ENCODE measurements at regions not wholly inside any gene's neighbourhood (a gene's known extent, or its start where the extent isn't known, plus 50 kb on each side); places are given as distances from the start of the nearest gene placed in this dataset.

DNA sequence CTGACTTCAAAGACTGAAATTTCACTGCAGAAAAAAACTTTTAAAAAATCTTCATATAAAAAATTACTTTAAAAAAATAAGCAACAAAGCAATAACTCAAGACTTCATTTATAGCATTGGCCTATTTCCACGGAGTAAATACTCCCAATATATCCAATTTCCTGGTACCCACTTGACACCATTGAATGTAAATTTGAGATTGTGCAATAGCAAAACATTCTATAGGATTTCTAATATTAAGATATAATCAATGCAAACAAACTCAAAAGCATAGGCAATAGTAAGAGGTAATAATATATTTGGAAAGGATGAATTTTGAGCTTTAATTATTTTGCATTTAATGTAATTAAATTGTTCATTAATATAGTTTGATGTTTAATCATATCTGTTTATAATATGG, 148.0 kb upstream of the CNTN6 start:
- Histone ChIP-seq H3K36me3 (ENCODE audit: control insufficient read depth in 1 of 2, insufficient read depth in 2 of 2, low read length in 2 of 2) (no peaks in the 10 kb centered on the region), H3K4me1 (ENCODE audit: control insufficient read depth in 1 of 2, insufficient read depth in 2 of 2, low read length in 2 of 2) (no peaks in the 10 kb centered on the region), H3K4me3 (ENCODE audit: low read depth in 1 of 2, low read length in 2 of 2) (no peak overlapping the region), H3K27ac (ENCODE audit: low read length) (no peak overlapping the region), H3K9me3 (ENCODE audit: control insufficient read depth in 1 of 2, low read length in 2 of 2) (no peaks in the 10 kb centered on the region), H3K27me3 (ENCODE audit: low read depth, low read length) (no peaks in the 10 kb centered on the region)

DNA sequence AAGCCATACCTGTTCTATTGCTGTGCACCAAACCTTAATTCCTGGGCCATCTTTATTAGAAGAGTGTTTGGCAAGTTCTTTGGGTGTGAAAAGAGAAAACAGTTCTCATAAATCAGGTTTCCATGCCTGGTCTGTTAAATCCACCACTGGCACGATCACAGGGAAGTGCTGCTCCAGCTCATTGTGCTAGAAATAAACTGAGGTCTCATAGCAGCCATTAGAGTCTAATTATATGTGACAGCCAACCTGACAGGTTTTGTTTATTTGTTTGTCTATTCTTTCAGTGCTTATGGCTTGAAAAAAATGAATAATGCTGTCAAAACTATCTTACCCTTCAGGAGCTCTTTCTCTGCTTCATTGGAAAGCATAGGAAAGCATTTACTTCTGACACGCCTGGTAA, 147.1 kb upstream of the CNTN6 start:
- no peak overlapping the region for H3K27ac ChIP-seq (ENCODE audit: low read length)
- no peaks in the 10 kb centered on the region for H3K9me3 ChIP-seq (ENCODE audit: control insufficient read depth in 1 of 2, low read length in 2 of 2)
- H3K4me3 ChIP-seq (ENCODE audit: low read depth in 1 of 2, low read length in 2 of 2) = no peak overlapping the region
- H3K36me3 ChIP-seq (ENCODE audit: control insufficient read depth in 1 of 2, insufficient read depth in 2 of 2, low read length in 2 of 2) = no peaks in the 10 kb centered on the region
- no peaks in the 10 kb centered on the region for H3K27me3 ChIP-seq (ENCODE audit: low read depth, low read length)
- H3K4me1 ChIP-seq (ENCODE audit: control insufficient read depth in 1 of 2, insufficient read depth in 2 of 2, low read length in 2 of 2) = no peaks in the 10 kb centered on the region

DNA sequence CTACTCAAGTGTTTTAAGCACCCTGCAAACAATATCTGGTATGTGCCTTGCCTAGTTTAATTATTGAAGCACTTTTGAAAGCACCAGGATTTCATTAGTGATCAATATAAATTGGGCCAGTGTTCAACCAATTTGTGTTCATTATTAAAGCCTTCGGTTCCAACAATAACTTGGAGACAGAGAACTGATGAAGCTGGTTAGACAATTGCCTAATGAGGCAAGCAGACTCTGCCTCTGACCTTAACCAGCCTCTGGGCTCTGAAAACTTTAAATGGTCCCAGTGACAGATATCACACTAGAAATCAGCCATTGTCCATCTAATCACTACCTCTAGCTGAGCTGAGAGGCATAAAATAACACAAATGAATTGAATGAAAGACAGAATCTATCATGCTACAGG, 139.9 kb upstream of the CNTN6 start:
- no peaks in the 10 kb centered on the region for H3K36me3 ChIP-seq (ENCODE audit: control insufficient read depth in 1 of 2, insufficient read depth in 2 of 2, low read length in 2 of 2)

DNA sequence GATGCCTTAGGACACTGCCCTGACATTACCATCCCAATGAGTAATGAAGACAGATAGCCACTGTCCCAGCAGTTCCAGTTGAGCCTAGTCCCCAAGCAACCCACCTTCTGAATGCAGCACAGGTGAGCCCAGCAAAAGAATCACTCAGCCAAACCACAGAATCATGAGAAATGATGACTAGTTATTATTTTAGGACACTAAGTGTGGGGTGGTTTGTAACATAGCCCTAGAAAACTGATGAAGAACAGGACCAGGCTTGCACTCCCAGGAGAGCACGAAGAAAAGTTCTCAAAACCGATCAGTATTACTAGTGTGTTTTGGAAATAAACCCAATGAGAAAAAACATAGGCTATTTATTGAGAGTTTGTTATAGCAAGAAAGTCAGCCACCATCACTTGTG, 129.6 kb upstream of the CNTN6 start:
- H3K4me3 ChIP-seq (ENCODE audit: low read depth in 1 of 2, low read length in 2 of 2) = no peak overlapping the region
- no peaks in the 10 kb centered on the region for H3K27me3 ChIP-seq (ENCODE audit: low read depth, low read length)
- H3K9me3 ChIP-seq (ENCODE audit: control insufficient read depth in 1 of 2, low read length in 2 of 2) = no peaks in the 10 kb centered on the region
- H3K36me3 ChIP-seq (ENCODE audit: control insufficient read depth in 1 of 2, insufficient read depth in 2 of 2, low read length in 2 of 2) = no peaks in the 10 kb centered on the region
- H3K27ac ChIP-seq (ENCODE audit: low read length) = no peak overlapping the region
- H3K4me1 ChIP-seq (ENCODE audit: control insufficient read depth in 1 of 2, insufficient read depth in 2 of 2, low read length in 2 of 2) = peaks cover 0 to 5% of the 10 kb centered on the region in 2 donors

More for the DNA sequence above, 139.9 kb upstream of the CNTN6 start:
- H3K9me3 ChIP-seq (ENCODE audit: control insufficient read depth in 1 of 2, low read length in 2 of 2) = no peaks in the 10 kb centered on the region
- H3K27ac ChIP-seq (ENCODE audit: low read length) = no peak overlapping the region
- H3K27me3 ChIP-seq (ENCODE audit: low read depth, low read length) = no peaks in the 10 kb centered on the region
- H3K4me1 ChIP-seq (ENCODE audit: control insufficient read depth in 1 of 2, insufficient read depth in 2 of 2, low read length in 2 of 2) = no peaks in the 10 kb centered on the region
- no peak overlapping the region for H3K4me3 ChIP-seq (ENCODE audit: low read depth in 1 of 2, low read length in 2 of 2)

DNA sequence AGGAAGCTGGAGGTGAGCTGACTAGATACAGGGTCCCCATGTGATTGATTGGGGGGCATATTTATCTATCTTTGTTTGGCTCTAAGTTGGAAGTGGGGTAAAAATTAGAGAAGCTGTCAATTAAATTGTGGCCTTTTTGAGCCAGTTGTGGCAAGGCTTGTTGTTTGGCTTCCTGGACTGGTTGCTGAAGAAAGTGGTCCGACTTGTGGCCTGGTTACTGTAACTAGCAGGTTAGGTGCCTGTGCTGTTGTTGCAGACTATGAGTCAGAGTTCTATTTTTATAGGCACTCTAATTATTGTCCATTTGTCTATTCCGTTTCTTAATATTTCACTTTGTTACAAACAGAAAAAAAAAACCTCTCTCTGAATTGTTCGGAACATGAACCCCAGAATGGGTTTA, 129.1 kb upstream of the CNTN6 start:
- Histone ChIP-seq H3K4me1 (ENCODE audit: control insufficient read depth in 1 of 2, insufficient read depth in 2 of 2, low read length in 2 of 2) (peaks cover 0 to 5% of the 10 kb centered on the region in 2 donors), H3K36me3 (ENCODE audit: control insufficient read depth in 1 of 2, insufficient read depth in 2 of 2, low read length in 2 of 2) (no peaks in the 10 kb centered on the region), H3K27me3 (ENCODE audit: low read depth, low read length) (no peaks in the 10 kb centered on the region), H3K9me3 (ENCODE audit: control insufficient read depth in 1 of 2, low read length in 2 of 2) (no peaks in the 10 kb centered on the region), H3K4me3 (ENCODE audit: low read depth in 1 of 2, low read length in 2 of 2) (no peak overlapping the region), H3K27ac (ENCODE audit: low read length) (no peak overlapping the region)

DNA sequence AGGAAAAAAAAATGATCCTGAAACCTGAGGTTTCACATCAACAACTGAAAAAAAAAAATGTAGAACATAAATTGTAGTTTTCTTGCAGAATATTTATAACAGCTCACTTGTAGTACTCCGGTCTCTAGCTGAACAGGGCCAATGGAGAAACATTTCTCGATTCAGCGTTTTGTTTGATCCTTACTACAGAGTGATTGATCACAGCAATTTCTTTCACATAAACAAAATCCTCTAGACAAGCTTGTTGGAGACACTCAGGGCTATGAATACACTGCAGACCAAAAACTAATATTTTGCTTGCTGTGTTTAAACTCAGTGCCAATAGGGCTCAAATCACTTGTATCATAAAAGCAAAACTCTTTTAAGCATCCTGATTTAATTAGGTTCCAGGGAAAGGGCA, 127.0 kb upstream of the CNTN6 start:
- peaks cover 0 to 5% of the 10 kb centered on the region in 2 donors for H3K4me1 ChIP-seq (ENCODE audit: control insufficient read depth in 1 of 2, insufficient read depth in 2 of 2, low read length in 2 of 2)

DNA sequence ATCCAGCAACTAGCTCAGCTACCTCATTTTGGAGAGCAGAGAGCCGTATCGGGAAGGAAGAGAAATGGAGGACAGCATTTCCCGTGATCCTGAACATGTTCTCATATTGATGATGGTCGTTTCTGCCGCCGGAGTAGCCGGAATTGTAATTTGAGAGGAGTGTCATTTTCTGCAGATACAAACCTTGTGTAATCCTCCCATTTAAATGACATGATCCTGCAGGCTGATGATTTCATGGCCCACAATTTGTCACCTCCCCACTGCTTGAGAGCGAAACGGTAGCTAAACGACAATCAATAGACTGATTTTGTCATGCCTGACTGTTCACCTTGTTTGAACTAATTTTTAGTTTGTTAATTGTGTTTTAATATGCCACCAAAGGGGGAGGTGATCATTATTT, 126.5 kb upstream of the CNTN6 start:
- Histone ChIP-seq H3K27ac (ENCODE audit: low read length) (no peak overlapping the region), H3K4me1 (ENCODE audit: control insufficient read depth in 1 of 2, insufficient read depth in 2 of 2, low read length in 2 of 2) (peaks cover 0 to 5% of the 10 kb centered on the region in 2 donors), H3K9me3 (ENCODE audit: control insufficient read depth in 1 of 2, low read length in 2 of 2) (peaks cover 0 to 3% of the 10 kb centered on the region in 2 donors), H3K36me3 (ENCODE audit: control insufficient read depth in 1 of 2, insufficient read depth in 2 of 2, low read length in 2 of 2) (no peaks in the 10 kb centered on the region), H3K4me3 (ENCODE audit: low read depth in 1 of 2, low read length in 2 of 2) (peak overlapping the region; percentile 3 to 11), H3K27me3 (ENCODE audit: low read depth, low read length) (no peaks in the 10 kb centered on the region)

More for the DNA sequence above, 127.0 kb upstream of the CNTN6 start:
- no peak overlapping the region for H3K27ac ChIP-seq (ENCODE audit: low read length)
- H3K36me3 ChIP-seq (ENCODE audit: control insufficient read depth in 1 of 2, insufficient read depth in 2 of 2, low read length in 2 of 2) = no peaks in the 10 kb centered on the region
- no peaks in the 10 kb centered on the region for H3K9me3 ChIP-seq (ENCODE audit: control insufficient read depth in 1 of 2, low read length in 2 of 2)
- peak overlapping the region; percentile 3 to 11 for H3K4me3 ChIP-seq (ENCODE audit: low read depth in 1 of 2, low read length in 2 of 2)
- no peaks in the 10 kb centered on the region for H3K27me3 ChIP-seq (ENCODE audit: low read depth, low read length)

DNA sequence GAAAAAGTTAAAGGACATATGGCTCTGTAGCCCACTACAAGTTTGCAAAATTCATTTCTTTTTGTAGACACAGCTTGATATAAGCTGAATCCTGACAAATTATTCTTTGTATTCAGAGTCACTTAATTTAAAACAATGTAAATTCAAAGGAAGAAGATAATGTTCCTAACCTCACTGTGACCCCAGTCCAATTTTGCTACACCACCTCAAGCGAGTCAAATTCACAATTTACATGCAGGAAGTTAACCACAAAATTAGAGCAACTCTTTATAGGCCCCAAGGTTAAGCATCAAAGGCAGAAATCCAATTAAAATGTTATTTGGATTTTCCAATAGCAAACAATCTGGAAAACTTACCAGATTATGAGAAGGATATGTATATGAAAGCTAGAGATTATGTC, 119.5 kb upstream of the CNTN6 start:
- peaks cover 0 to 15% of the 10 kb centered on the region in 2 donors for H3K9me3 ChIP-seq (ENCODE audit: control insufficient read depth in 1 of 2, low read length in 2 of 2)
- H3K36me3 ChIP-seq (ENCODE audit: control insufficient read depth in 1 of 2, insufficient read depth in 2 of 2, low read length in 2 of 2) = no peaks in the 10 kb centered on the region
- H3K4me1 ChIP-seq (ENCODE audit: control insufficient read depth in 1 of 2, insufficient read depth in 2 of 2, low read length in 2 of 2) = no peaks in the 10 kb centered on the region
- no peak overlapping the region for H3K27ac ChIP-seq (ENCODE audit: low read length)
- H3K4me3 ChIP-seq (ENCODE audit: low read depth in 1 of 2, low read length in 2 of 2) = no peak overlapping the region
- no peaks in the 10 kb centered on the region for H3K27me3 ChIP-seq (ENCODE audit: low read depth, low read length)

DNA sequence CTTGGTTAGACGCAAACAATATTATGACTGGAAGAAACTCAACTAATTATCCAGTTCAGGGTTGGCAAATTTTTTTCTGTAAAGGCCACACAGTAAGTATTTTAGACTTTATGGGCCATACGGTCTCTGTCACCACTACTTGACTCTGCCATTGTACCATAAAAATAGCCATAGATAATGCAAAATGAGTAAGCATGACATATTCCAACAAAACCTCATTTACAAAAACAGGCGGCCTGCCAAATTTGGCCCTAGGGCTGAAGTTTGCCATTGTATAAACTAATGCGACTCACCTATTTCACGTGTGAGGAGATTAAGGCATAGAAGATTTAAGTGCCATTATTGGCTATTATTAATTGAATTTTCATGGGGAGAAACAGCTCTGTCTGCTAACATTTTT, 116.8 kb upstream of the CNTN6 start:
- H3K9me3 ChIP-seq (ENCODE audit: control insufficient read depth in 1 of 2, low read length in 2 of 2) = peaks cover 0 to 15% of the 10 kb centered on the region in 2 donors
- no peaks in the 10 kb centered on the region for H3K4me1 ChIP-seq (ENCODE audit: control insufficient read depth in 1 of 2, insufficient read depth in 2 of 2, low read length in 2 of 2)
- no peaks in the 10 kb centered on the region for H3K36me3 ChIP-seq (ENCODE audit: control insufficient read depth in 1 of 2, insufficient read depth in 2 of 2, low read length in 2 of 2)
- H3K4me3 ChIP-seq (ENCODE audit: low read depth in 1 of 2, low read length in 2 of 2) = no peak overlapping the region
- H3K27me3 ChIP-seq (ENCODE audit: low read depth, low read length) = no peaks in the 10 kb centered on the region
- no peak overlapping the region for H3K27ac ChIP-seq (ENCODE audit: low read length)

DNA sequence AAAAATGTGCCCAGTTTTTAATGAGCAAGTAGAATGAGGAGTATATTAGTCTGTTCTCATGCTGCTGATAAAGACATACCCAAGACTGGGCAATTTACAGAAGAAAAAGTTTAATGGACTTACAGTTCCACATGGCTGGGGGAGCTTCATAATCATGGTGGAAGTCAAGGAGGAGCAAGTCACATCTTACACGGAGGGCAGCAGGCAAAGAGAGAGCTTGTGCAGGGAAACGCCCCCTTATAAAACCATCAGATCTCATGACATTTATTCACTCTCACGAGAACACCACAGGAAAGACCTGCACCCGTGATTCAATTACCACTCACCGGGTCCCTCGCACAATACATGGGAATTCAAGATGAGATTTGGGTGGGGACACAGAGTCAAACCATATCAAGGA, 111.7 kb upstream of the CNTN6 start:
- Histone ChIP-seq H3K36me3 (ENCODE audit: control insufficient read depth in 1 of 2, insufficient read depth in 2 of 2, low read length in 2 of 2) (no peaks in the 10 kb centered on the region), H3K4me3 (ENCODE audit: low read depth in 1 of 2, low read length in 2 of 2) (no peak overlapping the region), H3K27me3 (ENCODE audit: low read depth, low read length) (no peaks in the 10 kb centered on the region), H3K27ac (ENCODE audit: low read length) (no peak overlapping the region), H3K9me3 (ENCODE audit: control insufficient read depth in 1 of 2, low read length in 2 of 2) (no peaks in the 10 kb centered on the region), H3K4me1 (ENCODE audit: control insufficient read depth in 1 of 2, insufficient read depth in 2 of 2, low read length in 2 of 2) (no peaks in the 10 kb centered on the region)

DNA sequence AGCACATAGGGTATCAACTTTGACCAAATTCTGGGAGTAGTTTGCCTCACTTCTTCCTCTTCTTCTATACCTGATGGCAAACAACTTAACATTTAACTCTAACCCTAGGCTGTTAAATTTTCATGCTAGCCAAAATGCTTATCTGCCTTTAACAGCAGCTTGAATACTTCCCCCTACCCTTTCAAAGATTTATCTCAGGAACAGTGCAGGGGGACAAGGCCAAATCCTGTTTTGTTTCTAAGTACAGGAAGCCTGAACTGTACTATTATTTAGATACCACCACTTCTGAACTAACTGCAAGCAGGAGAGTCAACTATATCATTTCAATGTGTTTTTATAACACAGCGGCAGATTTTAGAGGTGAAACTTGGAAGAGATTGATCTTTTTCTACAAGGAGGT, 104.0 kb upstream of the CNTN6 start:
- Histone ChIP-seq H3K36me3 (ENCODE audit: control insufficient read depth in 1 of 2, insufficient read depth in 2 of 2, low read length in 2 of 2) (no peaks in the 10 kb centered on the region), H3K9me3 (ENCODE audit: control insufficient read depth in 1 of 2, low read length in 2 of 2) (peaks cover 0 to 4% of the 10 kb centered on the region in 2 donors), H3K27ac (ENCODE audit: low read length) (no peak overlapping the region), H3K4me3 (ENCODE audit: low read depth in 1 of 2, low read length in 2 of 2) (no peak overlapping the region), H3K27me3 (ENCODE audit: low read depth, low read length) (no peaks in the 10 kb centered on the region), H3K4me1 (ENCODE audit: control insufficient read depth in 1 of 2, insufficient read depth in 2 of 2, low read length in 2 of 2) (no peaks in the 10 kb centered on the region)

DNA sequence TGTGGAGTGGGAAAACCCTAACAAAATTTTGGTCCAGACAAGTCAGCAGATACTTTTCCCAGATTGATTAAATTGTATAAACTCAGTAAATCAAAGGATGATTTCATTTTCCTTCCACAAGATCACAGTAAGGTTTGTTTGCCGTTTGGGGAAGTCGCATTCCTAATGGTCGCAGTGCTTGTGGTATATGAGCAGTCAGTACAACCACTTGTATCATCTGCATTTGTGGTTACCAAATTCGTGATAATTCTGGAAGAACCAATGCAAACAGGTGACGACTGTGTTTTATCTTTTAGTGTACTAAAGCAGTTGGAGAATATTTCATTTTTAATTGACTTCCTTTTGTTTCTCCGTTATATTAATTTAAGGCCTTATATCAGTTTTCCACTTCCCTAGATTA, 100.0 kb upstream of the CNTN6 start:
- no peak overlapping the region for H3K4me3 ChIP-seq (ENCODE audit: low read depth in 1 of 2, low read length in 2 of 2)
- no peaks in the 10 kb centered on the region for H3K36me3 ChIP-seq (ENCODE audit: control insufficient read depth in 1 of 2, insufficient read depth in 2 of 2, low read length in 2 of 2)
- H3K27me3 ChIP-seq (ENCODE audit: low read depth, low read length) = no peaks in the 10 kb centered on the region
- peaks cover 0 to 4% of the 10 kb centered on the region in 2 donors for H3K9me3 ChIP-seq (ENCODE audit: control insufficient read depth in 1 of 2, low read length in 2 of 2)
- no peaks in the 10 kb centered on the region for H3K4me1 ChIP-seq (ENCODE audit: control insufficient read depth in 1 of 2, insufficient read depth in 2 of 2, low read length in 2 of 2)
- H3K27ac ChIP-seq (ENCODE audit: low read length) = no peak overlapping the region

Measured in muscle layer of duodenum (tissue), 2 donors.